Smooth muscle cell (in vitro differentiated cells): ENCODE measurements at regions not wholly inside any gene's neighbourhood (a gene's known extent, or its start where the extent isn't known, plus 50 kb on each side); places are given as distances from the start of the nearest gene placed in this dataset.

Source experiments
- DNase-seq: peaks from one replicate; lab custom pipeline; 2025; ENCODE audit not compliant: unreplicated experiment; lab: John Stamatoyannopoulos, UW
- H2AFZ ChIP-seq: fragments of 200-600 bp; sonication (generic); 2 replicates; pipeline ENCODE4 v1.6.0; 2016; ENCODE audit warnings: antibody characterized with exemption, low read depth, mild to moderate bottlenecking
- H3F3A ChIP-seq: fragments of 200-600 bp; sonication (generic); 2 replicates; pipeline ENCODE4 v1.6.0; 2017; ENCODE audit warnings: antibody characterized with exemption, low read depth
- H3K27ac ChIP-seq: fragments of 200-600 bp; sonication (generic); 2 replicates; pipeline ENCODE4 v1.5.1; 2016; ENCODE audit warnings: low read depth, mild to moderate bottlenecking
- H3K27me3 ChIP-seq: fragments of 200-600 bp; sonication (generic); 2 replicates; pipeline ENCODE4 v1.6.1; 2016; ENCODE audit warnings: low read depth, mild to moderate bottlenecking
- H3K36me3 ChIP-seq: fragments of 200-600 bp; sonication (generic); 2 replicates; pipeline ENCODE4 v1.5.1; 2016; ENCODE audit warnings: low read depth
- H3K4me1 ChIP-seq: fragments of 200-600 bp; sonication (generic); 2 replicates; pipeline ENCODE4 v1.5.1; 2016; ENCODE audit warnings: low read depth
- H3K4me2 ChIP-seq: fragments of 200-600 bp; sonication (generic); 2 replicates; pipeline ENCODE4 v1.6.0; 2016; ENCODE audit warnings: mild to moderate bottlenecking
- H3K4me3 ChIP-seq: fragments of 200-600 bp; sonication (generic); 2 replicates; pipeline ENCODE4 v1.5.1; 2016; ENCODE audit warnings: mild to moderate bottlenecking
- H3K79me2 ChIP-seq: fragments of 200-600 bp; sonication (generic); 2 replicates; pipeline ENCODE4 v1.6.0; 2016; ENCODE audit warnings: low read depth, mild to moderate bottlenecking
- H3K9ac ChIP-seq: fragments of 200-600 bp; sonication (generic); 2 replicates; pipeline ENCODE4 v1.6.0; 2016; ENCODE audit warnings: low read depth
- H3K9me3 ChIP-seq: fragments of 200-600 bp; sonication (generic); replicated peaks from 2 replicates; pipeline ENCODE4 v1.5.1; 2016; ENCODE audit warnings: low read depth
- H4K20me1 ChIP-seq: fragments of 200-600 bp; sonication (generic); 2 replicates; pipeline ENCODE4 v1.6.0; 2016; ENCODE audit warnings: low read depth
- CTCF ChIP-seq: fragments of 200-600 bp; sonication (generic); IDR thresholded peaks from 2 replicates; pipeline ENCODE4 v1.5.1; 2017; ENCODE audit warnings: borderline replicate concordance, mild to moderate bottlenecking, antibody characterized with exemption; ENCODE audit not compliant: insufficient read depth, poor library complexity, severe bottlenecking
- WGBS: methylation state at CpG from one replicate; pipeline ENCODE4 v1.1.7; 2016; ENCODE audit warnings: low lambda C conversion rate; 5-methylcytosine and 5-hydroxymethylcytosine counted together

- H2AFZ ChIP-seq, result no peak overlapping the region
- H3K9ac ChIP-seq, result peak overlapping the region; percentile 63
- no peaks in the 10 kb centered on the region for H3K9me3 ChIP-seq
- no peak for DNase-seq
- no peaks in the 10 kb centered on the region for H3K79me2 ChIP-seq
- no peaks in the 10 kb centered on the region for H4K20me1 ChIP-seq
- H3K27ac ChIP-seq, result peak overlapping the region; percentile 84
- H3K36me3 ChIP-seq, result no peaks in the 10 kb centered on the region
- no peaks in the 10 kb centered on the region for H3F3A ChIP-seq
- H3K4me3 ChIP-seq, result no peak overlapping the region
- no peak overlapping the region for H3K4me2 ChIP-seq
- no peaks in the 10 kb centered on the region for H3K27me3 ChIP-seq
- 60% methylated on average over 5 of the region's 5 CpGs for WGBS
- no peaks in the 10 kb centered on the region for H3K4me1 ChIP-seq
- no peak for TF ChIP-seq CTCF
Observed at GRCh38 chrX:102832661-102833060, 104.4 kb upstream of the RAB40AL start.

GRCh38 chrX:102833136-102833535, 103.9 kb upstream of the RAB40AL start:
- no peak overlapping the region for H3K4me2 ChIP-seq
- H3K9ac ChIP-seq, result peak overlapping the region; percentile 63
- H3K27me3 ChIP-seq, result no peaks in the 10 kb centered on the region
- no peak for DNase-seq
- no peaks in the 10 kb centered on the region for H3K4me1 ChIP-seq
- no peaks in the 10 kb centered on the region for H3K79me2 ChIP-seq
- H3F3A ChIP-seq, result no peaks in the 10 kb centered on the region
- no peaks in the 10 kb centered on the region for H3K9me3 ChIP-seq
- no peak overlapping the region for H2AFZ ChIP-seq
- no peak overlapping the region for H3K4me3 ChIP-seq
- H3K27ac ChIP-seq, result peak overlapping the region; percentile 84
- WGBS, result 55% methylated on average over 3 of the region's 3 CpGs
- H3K36me3 ChIP-seq, result no peaks in the 10 kb centered on the region
- no peaks in the 10 kb centered on the region for H4K20me1 ChIP-seq
- no peak for TF ChIP-seq CTCF

DNA sequence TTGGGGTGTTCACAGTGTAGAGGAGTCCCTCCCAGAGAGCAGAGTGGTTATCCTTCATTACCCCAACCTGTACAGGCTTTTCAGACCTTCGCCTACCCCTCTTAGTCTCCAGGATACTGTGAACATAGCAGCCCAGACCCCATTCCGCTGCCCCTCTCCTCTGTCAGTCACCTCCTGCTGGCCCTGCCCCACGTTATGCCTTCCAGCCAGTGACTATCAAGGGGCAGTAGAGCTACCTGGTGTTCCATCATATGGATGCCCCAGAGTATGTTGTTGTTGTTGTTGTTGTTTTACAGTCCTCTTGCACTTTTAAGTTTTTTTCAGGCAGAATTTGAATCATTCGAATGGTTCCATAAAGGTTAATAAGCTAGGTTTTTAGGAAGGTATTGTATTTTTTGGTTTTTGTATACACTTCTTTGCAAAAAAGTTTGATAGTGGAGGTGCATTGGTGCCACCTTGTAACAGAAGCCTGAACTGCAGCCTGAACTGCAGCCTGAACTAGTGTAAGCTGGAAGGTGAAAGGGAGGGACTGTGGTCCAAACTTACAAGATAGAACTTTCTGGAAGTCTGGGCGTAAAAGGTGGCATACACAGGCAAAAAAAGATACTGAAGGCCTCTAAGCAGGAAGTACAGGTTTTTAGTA, 101.4 kb upstream of the RAB40AL start:
- Histone ChIP-seq H4K20me1 (no peaks in the 10 kb centered on the region), H3K36me3 (no peaks in the 10 kb centered on the region), H3K4me2 (no peak overlapping the region), H3K27me3 (no peaks in the 10 kb centered on the region), H3K4me1 (no peaks in the 10 kb centered on the region), H3K9me3 (no peaks in the 10 kb centered on the region), H3F3A (no peaks in the 10 kb centered on the region), H3K79me2 (no peaks in the 10 kb centered on the region), H3K4me3 (no peak overlapping the region), H3K9ac (no peak overlapping the region), H3K27ac (no peak overlapping the region), H2AFZ (no peak overlapping the region)
- TF ChIP-seq CTCF, result peak; percentile 34
- 75% methylated on average over 5 of the region's 5 CpGs for WGBS
- no peak for DNase-seq

DNA sequence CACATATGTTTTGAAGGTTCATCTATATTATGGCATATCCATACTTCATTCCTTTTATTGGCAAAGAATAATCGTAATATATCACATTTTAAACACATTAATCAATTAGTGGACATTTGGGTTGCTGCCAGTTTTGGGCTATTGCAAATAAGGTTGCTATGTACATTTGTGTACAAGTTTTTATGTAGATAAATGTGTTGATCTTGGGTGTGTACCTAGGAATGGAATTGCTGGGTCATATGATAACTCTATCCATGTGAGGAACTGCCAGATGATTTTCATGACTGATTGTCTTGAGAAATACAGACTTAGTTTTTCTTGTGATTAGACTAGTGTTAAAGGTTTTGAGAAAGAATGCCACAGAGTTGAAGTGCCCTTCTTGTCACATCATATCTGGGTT, 99.2 kb upstream of the RAB40AL start:
- TF ChIP-seq CTCF, result no peak
- no peak for DNase-seq

More for the DNA sequence above, 99.2 kb upstream of the RAB40AL start:
- H3K27me3 ChIP-seq, result no peaks in the 10 kb centered on the region
- no peaks in the 10 kb centered on the region for H3F3A ChIP-seq
- H3K9me3 ChIP-seq, result no peaks in the 10 kb centered on the region
- H3K79me2 ChIP-seq, result no peaks in the 10 kb centered on the region
- H3K9ac ChIP-seq, result no peak overlapping the region
- no peaks in the 10 kb centered on the region for H3K4me1 ChIP-seq
- H2AFZ ChIP-seq, result no peak overlapping the region
- peak overlapping the region; percentile 19 for H3K27ac ChIP-seq
- H3K4me3 ChIP-seq, result no peak overlapping the region
- 76% methylated on average over 1 of the region's 1 CpG for WGBS
- H4K20me1 ChIP-seq, result no peaks in the 10 kb centered on the region
- no peak overlapping the region for H3K4me2 ChIP-seq
- H3K36me3 ChIP-seq, result no peaks in the 10 kb centered on the region
